ENCODE measurements at regions not wholly inside any gene's neighbourhood (a gene's known extent, or its start where the extent isn't known, plus 50 kb on each side); places are given as distances from the start of the nearest gene placed in this dataset.

GRCh38 chr7:42727451-42727850 is 184.4 kb downstream of the C7orf25 start:
- no peaks in the 10 kb centered on the region for H3K36me3 ChIP-seq
- WGBS, 2 donors (ENCODE audit: low coverage in 1 of 2): 48 to 53% methylated on average over 2 of the region's 2 CpGs
- no peak overlapping the region for H3K27ac ChIP-seq
- H3K27me3 ChIP-seq: no peaks in the 10 kb centered on the region
- H3K4me1 ChIP-seq: no peaks in the 10 kb centered on the region
- H3K4me3 ChIP-seq: no peak overlapping the region
- TF ChIP-seq POLR2A (IDR thresholded peaks at IDR 0.05) (no peak), EP300 (IDR thresholded peaks at IDR 0.05) (no peak)
- TF ChIP-seq, protein P1, sequence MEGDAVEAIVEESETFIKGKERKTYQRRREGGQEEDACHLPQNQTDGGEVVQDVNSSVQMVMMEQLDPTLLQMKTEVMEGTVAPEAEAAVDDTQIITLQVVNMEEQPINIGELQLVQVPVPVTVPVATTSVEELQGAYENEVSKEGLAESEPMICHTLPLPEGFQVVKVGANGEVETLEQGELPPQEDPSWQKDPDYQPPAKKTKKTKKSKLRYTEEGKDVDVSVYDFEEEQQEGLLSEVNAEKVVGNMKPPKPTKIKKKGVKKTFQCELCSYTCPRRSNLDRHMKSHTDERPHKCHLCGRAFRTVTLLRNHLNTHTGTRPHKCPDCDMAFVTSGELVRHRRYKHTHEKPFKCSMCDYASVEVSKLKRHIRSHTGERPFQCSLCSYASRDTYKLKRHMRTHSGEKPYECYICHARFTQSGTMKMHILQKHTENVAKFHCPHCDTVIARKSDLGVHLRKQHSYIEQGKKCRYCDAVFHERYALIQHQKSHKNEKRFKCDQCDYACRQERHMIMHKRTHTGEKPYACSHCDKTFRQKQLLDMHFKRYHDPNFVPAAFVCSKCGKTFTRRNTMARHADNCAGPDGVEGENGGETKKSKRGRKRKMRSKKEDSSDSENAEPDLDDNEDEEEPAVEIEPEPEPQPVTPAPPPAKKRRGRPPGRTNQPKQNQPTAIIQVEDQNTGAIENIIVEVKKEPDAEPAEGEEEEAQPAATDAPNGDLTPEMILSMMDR (IDR thresholded peaks at IDR 0.05): no peak
- no peak for ATAC-seq
- H3K9me3 ChIP-seq: no peaks in the 10 kb centered on the region

GRCh38 chr7:42726066-42726785 is 185.6 kb downstream of the C7orf25 start:
- Histone ChIP-seq H3K36me3 (no peaks in the 10 kb centered on the region), H3K27me3 (no peaks in the 10 kb centered on the region), H3K9me3 (no peaks in the 10 kb centered on the region), H3K27ac (no peak overlapping the region), H3K4me3 (no peak overlapping the region), H3K4me1 (no peaks in the 10 kb centered on the region)
- TF ChIP-seq EP300 (IDR thresholded peaks at IDR 0.05): no peak
- TF ChIP-seq POLR2A (IDR thresholded peaks at IDR 0.05): no peak
- TF ChIP-seq, protein P1 (IDR thresholded peaks at IDR 0.05): no peak
- TF ChIP-seq POLR2AphosphoS5 (IDR thresholded peaks at IDR 0.05): no peak
- no peak for ATAC-seq
- WGBS, 2 donors (ENCODE audit: low coverage in 1 of 2): 91 to 95% methylated on average over 7 of the region's 7 CpGs

- no peak for ATAC-seq
- no peaks in the 10 kb centered on the region for H3K36me3 ChIP-seq
- TF ChIP-seq, protein P1 (IDR thresholded peaks at IDR 0.05): no peak
- no peak for TF ChIP-seq POLR2A (IDR thresholded peaks at IDR 0.05)
- no peak overlapping the region for H3K27ac ChIP-seq
- H3K4me1 ChIP-seq: no peaks in the 10 kb centered on the region
- 100% methylated on average over 1 of the region's 3 CpGs for WGBS, 2 donors (ENCODE audit: low coverage in 1 of 2)
- H3K4me3 ChIP-seq: no peak overlapping the region
- H3K9me3 ChIP-seq: no peaks in the 10 kb centered on the region
- H3K27me3 ChIP-seq: no peaks in the 10 kb centered on the region
These were observed 189.2 kb downstream of the C7orf25 start for GRCh38 chr7:42722716-42723115.

- Histone ChIP-seq H3K9me3 (no peaks in the 10 kb centered on the region), H3K27me3 (no peaks in the 10 kb centered on the region), H3K4me1 (no peaks in the 10 kb centered on the region), H3K4me3 (no peak overlapping the region), H3K36me3 (no peaks in the 10 kb centered on the region), H3K27ac (no peak overlapping the region)
- ATAC-seq: no peak
- no peak for TF ChIP-seq POLR2AphosphoS5 (IDR thresholded peaks at IDR 0.05)
These were observed 189.7 kb downstream of the C7orf25 start for GRCh38 chr7:42722198-42722597.

GRCh38 chr7:42720991-42721796 is 190.7 kb downstream of the C7orf25 start:
- no peak for ATAC-seq
- 73 to 80% methylated on average over 5 to 8 of the region's 10 CpGs for WGBS, 2 donors (ENCODE audit: low coverage in 1 of 2)
- TF ChIP-seq EP300 (IDR thresholded peaks at IDR 0.05) (no peak), POLR2AphosphoS5 (IDR thresholded peaks at IDR 0.05) (no peak), POLR2A (IDR thresholded peaks at IDR 0.05) (no peak)
- TF ChIP-seq, protein P1 (IDR thresholded peaks at IDR 0.05): no peak

More at GRCh38 chr7:42720991-42721796, 190.7 kb downstream of the C7orf25 start:
- H3K36me3 ChIP-seq: no peaks in the 10 kb centered on the region
- H3K9me3 ChIP-seq: no peaks in the 10 kb centered on the region
- H3K27me3 ChIP-seq: no peaks in the 10 kb centered on the region
- H3K4me3 ChIP-seq: no peak overlapping the region
- H3K27ac ChIP-seq: no peak overlapping the region
- H3K4me1 ChIP-seq: no peaks in the 10 kb centered on the region

Measured in gastroesophageal sphincter (tissue), 4 donors.